HepG2 (cell line): ENCODE measurements at regions not wholly inside any gene's neighbourhood (a gene's known extent, or its start where the extent isn't known, plus 50 kb on each side); places are given as distances from the start of the nearest gene placed in this dataset.
A peak's percentile ranks its signal among the peaks of the same experiment; 100 is the strongest.

Experiments
- ARID5B ChIP-seq: IDR thresholded peaks from 2 replicates; pipeline ENCODE4 v1.4.0; 2020; ENCODE audit warnings: mild to moderate bottlenecking, missing genetic modification reagents
- BHLHE40 ChIP-seq: IDR thresholded peaks from 2 replicates; pipeline ENCODE4 v1.6.1; 2011; ENCODE audit warnings: low read length, improper control_type of control experiment
- CBX1 ChIP-seq: IDR thresholded peaks from one replicate; pipeline ENCODE4 v1.6.1; 2016; ENCODE audit warnings: antibody characterized with exemption, low read depth
- DMAP1 ChIP-seq: IDR thresholded peaks from 2 replicates; pipeline ENCODE4 v1.6.1; 2016
- HDAC1 ChIP-seq: sonication (generic); formaldehyde crosslinking; IDR thresholded peaks from 2 replicates; pipeline ENCODE4 v1.5.1; 2020; ENCODE audit warnings: mild to moderate bottlenecking, missing genetic modification reagents
- JARID2 ChIP-seq: sonication (generic); formaldehyde crosslinking; IDR thresholded peaks from 2 replicates; pipeline ENCODE4 v1.8.1; 2023; ENCODE audit warnings: missing genetic modification reagents, inconsistent platforms; ENCODE audit not compliant: insufficient replicate concordance
- KDM6A ChIP-seq: IDR thresholded peaks from 2 replicates; pipeline ENCODE4 v1.6.1; 2016; ENCODE audit warnings: low read depth
- KLF9 ChIP-seq: IDR thresholded peaks from 2 replicates; pipeline ENCODE4 v1.6.1; 2016; ENCODE audit warnings: low read depth
- MAX ChIP-seq: IDR thresholded peaks from 2 replicates; pipeline ENCODE4 v1.6.1; 2012; ENCODE audit warnings: inconsistent platforms
- MLX ChIP-seq: IDR thresholded peaks from 2 replicates; pipeline ENCODE4 v1.6.1; 2016
- MLXIP ChIP-seq: sonication (generic); formaldehyde crosslinking; IDR thresholded peaks from 2 replicates; pipeline ENCODE4 v1.9.0; 2021; ENCODE audit warnings: missing genetic modification reagents, borderline replicate concordance
- MYC ChIP-seq: sonication (generic); formaldehyde crosslinking; IDR thresholded peaks from 2 replicates; pipeline ENCODE4 v1.9.0; 2021; ENCODE audit warnings: missing genetic modification reagents, borderline replicate concordance
- PAF1 ChIP-seq: IDR thresholded peaks from 2 replicates; pipeline ENCODE4 v1.6.1; 2016; ENCODE audit warnings: missing genetic modification reagents, missing compliant biosample characterization
- POLR2G ChIP-seq: fragments of 200-400 bp; formaldehyde crosslinking; IDR thresholded peaks from 2 replicates; pipeline ENCODE4 v1.6.1; 2018; ENCODE audit warnings: mild to moderate bottlenecking, low read depth, low read length, moderate library complexity
- RELA ChIP-seq: sonication (generic); formaldehyde crosslinking; IDR thresholded peaks from 2 replicates; pipeline ENCODE4 v1.4.0; 2020; ENCODE audit warnings: missing genetic modification reagents
- TOE1 ChIP-seq: sonication (generic); formaldehyde crosslinking; IDR thresholded peaks from 2 replicates; pipeline ENCODE4 v1.4.0; 2020; ENCODE audit warnings: mild to moderate bottlenecking, missing genetic modification reagents
- ZNF33A ChIP-seq: sonication (generic); formaldehyde crosslinking; IDR thresholded peaks from 2 replicates; pipeline ENCODE4 v1.5.1; 2020; ENCODE audit warnings: missing genetic modification reagents, mild to moderate bottlenecking, moderate library complexity, borderline replicate concordance
- ZNF343 ChIP-seq: sonication (generic); formaldehyde crosslinking; IDR thresholded peaks from 2 replicates; pipeline ENCODE4 v1.4.0; 2020; ENCODE audit warnings: mild to moderate bottlenecking, missing genetic modification reagents
- ZNF383 ChIP-seq: sonication (generic); formaldehyde crosslinking; IDR thresholded peaks from 2 replicates; pipeline ENCODE4 v1.4.0; 2020; ENCODE audit warnings: missing genetic modification reagents, mild to moderate bottlenecking, borderline replicate concordance
- ZNF431 ChIP-seq: sonication (generic); formaldehyde crosslinking; IDR thresholded peaks from 2 replicates; pipeline ENCODE4 v1.9.0; 2022; ENCODE audit warnings: missing genetic modification reagents, low read depth, mild to moderate bottlenecking, borderline replicate concordance
- ZNF513 ChIP-seq: sonication (generic); formaldehyde crosslinking; conservative IDR thresholded peaks from 2 replicates; pipeline ENCODE4 v1.5.0; 2020; ENCODE audit warnings: missing genetic modification reagents
- ZNF619 ChIP-seq: sonication (generic); formaldehyde crosslinking; IDR thresholded peaks from 2 replicates; pipeline ENCODE4 v1.4.0; 2020; ENCODE audit warnings: mild to moderate bottlenecking, missing genetic modification reagents
- ZNF709 ChIP-seq: sonication (generic); formaldehyde crosslinking; IDR thresholded peaks from 2 replicates; pipeline ENCODE4 v1.5.0; 2020; ENCODE audit warnings: mild to moderate bottlenecking, missing genetic modification reagents
- ZNF879 ChIP-seq: sonication (generic); formaldehyde crosslinking; IDR thresholded peaks from 2 replicates; pipeline ENCODE4 v1.8.1; 2023; ENCODE audit warnings: missing genetic modification reagents
- ZSCAN21 ChIP-seq: sonication (generic); formaldehyde crosslinking; IDR thresholded peaks from 2 replicates; pipeline ENCODE4 v1.8.0; 2022; ENCODE audit warnings: mild to moderate bottlenecking, missing genetic modification reagents, moderate library complexity, borderline replicate concordance

- TF ChIP-seq HDAC1 (CRISPR knock-in tag) (no peak), BHLHE40 (peak; percentile 62), ZNF619 (CRISPR knock-in tag) (no peak), MLXIP (CRISPR knock-in tag) (peak; percentile 78; the same call in 1 of the 2 replicates), ARID5B (CRISPR knock-in tag) (0 out of 2 replicates have a peak, but pooled peaks have one; percentile 12), RELA (CRISPR knock-in tag) (no peak), CBX1 (no peak), ZNF431 (CRISPR knock-in tag) (no peak), ZNF513 (CRISPR knock-in tag) (no peak), POLR2G (no peak), ZSCAN21 (no peak), KLF9 (no peak), ZNF343 (CRISPR knock-in tag) (no peak), ZNF709 (CRISPR knock-in tag) (no peak), MAX (peak; percentile 30; the same call in 1 of the 2 replicates), KDM6A (no peak), ZNF33A (CRISPR knock-in tag) (no peak), MYC (CRISPR knock-in tag) (no peak), TOE1 (no peak), DMAP1 (CRISPR knock-in tag) (no peak), JARID2 (CRISPR knock-in tag) (no peak), MLX (CRISPR knock-in tag) (peak; percentile 79; the same call in 1 of the 2 replicates), PAF1 (CRISPR knock-in tag) (no peak), ZNF879 (no peak), ZNF383 (CRISPR knock-in tag) (no peak)
Measured at GRCh38 chr12:128098730-128099129, 168.2 kb upstream of the TMEM132C start (continued).
